Loucy (cell line): ENCODE measurements at regions not wholly inside any gene's neighbourhood (a gene's known extent, or its start where the extent isn't known, plus 50 kb on each side); places are given as distances from the start of the nearest gene placed in this dataset.

ENCODE experiments used
- EZH2phosphoT487 ChIP-seq: fragments of 200-600 bp; IDR thresholded peaks from 2 replicates; pipeline ENCODE4 v1.6.1; 2018; ENCODE audit warnings: antibody characterized with exemption, mild to moderate bottlenecking, moderate library complexity, borderline replicate concordance
- TF ChIP-seq, protein P1 (sequence below): fragments of 200-600 bp; sonication (generic); conservative IDR thresholded peaks from 2 replicates; pipeline ENCODE4 v1.5.1; 2014; ENCODE audit warnings: mild to moderate bottlenecking, antibody characterized with exemption, low read length

DNA sequence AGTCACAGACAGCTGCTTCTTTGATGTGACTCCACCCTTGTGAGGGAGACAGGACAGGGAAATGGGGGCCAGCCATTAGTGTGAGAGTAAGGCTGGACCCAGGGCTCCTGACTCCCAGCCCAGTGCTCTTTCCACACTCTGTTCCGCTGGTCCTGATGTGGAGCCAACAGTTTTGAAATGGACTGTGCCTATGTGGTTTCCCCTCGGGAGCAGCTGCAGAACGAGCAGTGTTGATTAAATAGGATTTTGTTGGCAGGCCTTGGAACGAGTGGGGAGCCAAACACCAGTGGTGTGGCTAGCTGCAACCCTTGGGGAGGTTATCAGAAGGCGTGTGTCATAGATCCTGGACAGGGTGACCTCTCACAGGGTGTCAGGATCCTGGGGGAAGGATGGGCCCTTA lies 66.5 kb upstream of the AMPD3 start:
- TF ChIP-seq, protein P1, sequence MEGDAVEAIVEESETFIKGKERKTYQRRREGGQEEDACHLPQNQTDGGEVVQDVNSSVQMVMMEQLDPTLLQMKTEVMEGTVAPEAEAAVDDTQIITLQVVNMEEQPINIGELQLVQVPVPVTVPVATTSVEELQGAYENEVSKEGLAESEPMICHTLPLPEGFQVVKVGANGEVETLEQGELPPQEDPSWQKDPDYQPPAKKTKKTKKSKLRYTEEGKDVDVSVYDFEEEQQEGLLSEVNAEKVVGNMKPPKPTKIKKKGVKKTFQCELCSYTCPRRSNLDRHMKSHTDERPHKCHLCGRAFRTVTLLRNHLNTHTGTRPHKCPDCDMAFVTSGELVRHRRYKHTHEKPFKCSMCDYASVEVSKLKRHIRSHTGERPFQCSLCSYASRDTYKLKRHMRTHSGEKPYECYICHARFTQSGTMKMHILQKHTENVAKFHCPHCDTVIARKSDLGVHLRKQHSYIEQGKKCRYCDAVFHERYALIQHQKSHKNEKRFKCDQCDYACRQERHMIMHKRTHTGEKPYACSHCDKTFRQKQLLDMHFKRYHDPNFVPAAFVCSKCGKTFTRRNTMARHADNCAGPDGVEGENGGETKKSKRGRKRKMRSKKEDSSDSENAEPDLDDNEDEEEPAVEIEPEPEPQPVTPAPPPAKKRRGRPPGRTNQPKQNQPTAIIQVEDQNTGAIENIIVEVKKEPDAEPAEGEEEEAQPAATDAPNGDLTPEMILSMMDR = no peak
- TF ChIP-seq EZH2phosphoT487 = no peak
